NCI-H2107 treated with DMSO at 0.1 percent for 48 hours (cell line): ENCODE measurements at regions not wholly inside any gene's neighbourhood (a gene's known extent, or its start where the extent isn't known, plus 50 kb on each side); places are given as distances from the start of the nearest gene placed in this dataset.
"Not testable (repeated sequence)": the region's sequence is repeated elsewhere in the genome, so short reads cannot be mapped to it uniquely, and the experiment has no call there.

Source experiments
- DNase-seq: peaks from one replicate; lab custom pipeline; 2025; ENCODE audit not compliant: unreplicated experiment; lab: John Stamatoyannopoulos, UW

GRCh38 chr3:101995371-101996046, 146.2 kb downstream of the NFKBIZ start:
- DNase-seq: no peak

GRCh38 chr3:101996832-101997231, 147.5 kb downstream of the NFKBIZ start:
- no peak for DNase-seq

GRCh38 chr3:101998256-101998926, 149.1 kb downstream of the NFKBIZ start:
- DNase-seq: no peak

- no peak for DNase-seq
Measured at GRCh38 chr3:101999177-101999779, 150.0 kb downstream of the NFKBIZ start.

GRCh38 chr3:102000620-102001209, 151.4 kb downstream of the NFKBIZ start:
- no peak for DNase-seq

- DNase-seq: no peak
Measured at GRCh38 chr3:102002056-102002455, 152.7 kb downstream of the NFKBIZ start.

- DNase-seq: no peak
Measured at GRCh38 chr3:102004561-102004960, 155.2 kb downstream of the NFKBIZ start.

- no peak for DNase-seq
Measured at GRCh38 chr3:102005551-102005950, 156.2 kb downstream of the NFKBIZ start.

GRCh38 chr3:102006812-102007485, 157.6 kb downstream of the NFKBIZ start:
- DNase-seq: peak; percentile 61

- DNase-seq: not testable (repeated sequence)
Measured at GRCh38 chr3:102008436-102008835, 159.1 kb downstream of the NFKBIZ start.

- DNase-seq: no peak
Measured at GRCh38 chr3:102016417-102016816, 167.1 kb downstream of the NFKBIZ start.

GRCh38 chr3:102017784-102018183, 168.5 kb downstream of the NFKBIZ start:
- DNase-seq: no peak

GRCh38 chr3:102018551-102018950, 169.2 kb downstream of the NFKBIZ start:
- DNase-seq: no peak

GRCh38 chr3:102020735-102021134, 171.4 kb downstream of the NFKBIZ start:
- no peak for DNase-seq

- no peak for DNase-seq
Measured at GRCh38 chr3:102024270-102024904, 175.1 kb downstream of the NFKBIZ start.

GRCh38 chr3:102025606-102026270, 176.4 kb downstream of the NFKBIZ start:
- no peak for DNase-seq

- DNase-seq: no peak
Measured at GRCh38 chr3:102026656-102027055, 177.3 kb downstream of the NFKBIZ start.

GRCh38 chr3:102030661-102031060, 181.3 kb downstream of the NFKBIZ start:
- DNase-seq: no peak

GRCh38 chr3:102031834-102032233, 182.5 kb downstream of the NFKBIZ start:
- no peak for DNase-seq
